ENCODE measurements at regions not wholly inside any gene's neighbourhood (a gene's known extent, or its start where the extent isn't known, plus 50 kb on each side); places are given as distances from the start of the nearest gene placed in this dataset.

GRCh38 chr3:2041931-2042330 lies 56.7 kb upstream of the CNTN4 start:
- TF ChIP-seq, protein P1, sequence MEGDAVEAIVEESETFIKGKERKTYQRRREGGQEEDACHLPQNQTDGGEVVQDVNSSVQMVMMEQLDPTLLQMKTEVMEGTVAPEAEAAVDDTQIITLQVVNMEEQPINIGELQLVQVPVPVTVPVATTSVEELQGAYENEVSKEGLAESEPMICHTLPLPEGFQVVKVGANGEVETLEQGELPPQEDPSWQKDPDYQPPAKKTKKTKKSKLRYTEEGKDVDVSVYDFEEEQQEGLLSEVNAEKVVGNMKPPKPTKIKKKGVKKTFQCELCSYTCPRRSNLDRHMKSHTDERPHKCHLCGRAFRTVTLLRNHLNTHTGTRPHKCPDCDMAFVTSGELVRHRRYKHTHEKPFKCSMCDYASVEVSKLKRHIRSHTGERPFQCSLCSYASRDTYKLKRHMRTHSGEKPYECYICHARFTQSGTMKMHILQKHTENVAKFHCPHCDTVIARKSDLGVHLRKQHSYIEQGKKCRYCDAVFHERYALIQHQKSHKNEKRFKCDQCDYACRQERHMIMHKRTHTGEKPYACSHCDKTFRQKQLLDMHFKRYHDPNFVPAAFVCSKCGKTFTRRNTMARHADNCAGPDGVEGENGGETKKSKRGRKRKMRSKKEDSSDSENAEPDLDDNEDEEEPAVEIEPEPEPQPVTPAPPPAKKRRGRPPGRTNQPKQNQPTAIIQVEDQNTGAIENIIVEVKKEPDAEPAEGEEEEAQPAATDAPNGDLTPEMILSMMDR (conservative IDR thresholded peaks at IDR 0.05; ENCODE audit: low read depth, low read length) = no peak
- TF ChIP-seq EZH2 (IDR thresholded peaks at IDR 0.05; ENCODE audit: borderline replicate concordance, low read depth, low read length, poor library complexity, severe bottlenecking) = no peak

Data from A673 (cell line).